ENCODE measurements at regions not wholly inside any gene's neighbourhood (a gene's known extent, or its start where the extent isn't known, plus 50 kb on each side); places are given as distances from the start of the nearest gene placed in this dataset.

DNA sequence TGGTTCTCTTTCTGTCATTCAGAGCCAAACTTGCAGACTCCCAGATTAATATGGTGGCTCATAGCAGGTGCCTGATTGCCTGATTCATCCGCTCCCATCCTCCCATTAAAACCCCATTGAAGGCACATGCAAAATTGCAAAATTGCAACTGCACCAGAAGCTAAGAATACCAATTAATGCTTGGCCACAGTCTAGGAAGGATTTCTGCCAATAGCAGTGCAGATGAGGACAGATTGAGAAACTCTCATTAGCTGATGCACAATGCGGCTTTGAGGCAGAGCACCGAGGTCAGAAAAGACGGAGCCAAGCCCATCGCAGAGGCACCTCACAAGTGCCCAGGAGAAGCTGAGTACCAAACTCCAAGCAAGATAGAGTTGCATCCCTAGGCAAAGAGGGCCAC is 172.8 kb downstream of the ARL4C start:
- TF ChIP-seq POLR2AphosphoS5 (IDR thresholded peaks at IDR 0.05; ENCODE audit: low read depth): no peak
- TF ChIP-seq, protein P1, sequence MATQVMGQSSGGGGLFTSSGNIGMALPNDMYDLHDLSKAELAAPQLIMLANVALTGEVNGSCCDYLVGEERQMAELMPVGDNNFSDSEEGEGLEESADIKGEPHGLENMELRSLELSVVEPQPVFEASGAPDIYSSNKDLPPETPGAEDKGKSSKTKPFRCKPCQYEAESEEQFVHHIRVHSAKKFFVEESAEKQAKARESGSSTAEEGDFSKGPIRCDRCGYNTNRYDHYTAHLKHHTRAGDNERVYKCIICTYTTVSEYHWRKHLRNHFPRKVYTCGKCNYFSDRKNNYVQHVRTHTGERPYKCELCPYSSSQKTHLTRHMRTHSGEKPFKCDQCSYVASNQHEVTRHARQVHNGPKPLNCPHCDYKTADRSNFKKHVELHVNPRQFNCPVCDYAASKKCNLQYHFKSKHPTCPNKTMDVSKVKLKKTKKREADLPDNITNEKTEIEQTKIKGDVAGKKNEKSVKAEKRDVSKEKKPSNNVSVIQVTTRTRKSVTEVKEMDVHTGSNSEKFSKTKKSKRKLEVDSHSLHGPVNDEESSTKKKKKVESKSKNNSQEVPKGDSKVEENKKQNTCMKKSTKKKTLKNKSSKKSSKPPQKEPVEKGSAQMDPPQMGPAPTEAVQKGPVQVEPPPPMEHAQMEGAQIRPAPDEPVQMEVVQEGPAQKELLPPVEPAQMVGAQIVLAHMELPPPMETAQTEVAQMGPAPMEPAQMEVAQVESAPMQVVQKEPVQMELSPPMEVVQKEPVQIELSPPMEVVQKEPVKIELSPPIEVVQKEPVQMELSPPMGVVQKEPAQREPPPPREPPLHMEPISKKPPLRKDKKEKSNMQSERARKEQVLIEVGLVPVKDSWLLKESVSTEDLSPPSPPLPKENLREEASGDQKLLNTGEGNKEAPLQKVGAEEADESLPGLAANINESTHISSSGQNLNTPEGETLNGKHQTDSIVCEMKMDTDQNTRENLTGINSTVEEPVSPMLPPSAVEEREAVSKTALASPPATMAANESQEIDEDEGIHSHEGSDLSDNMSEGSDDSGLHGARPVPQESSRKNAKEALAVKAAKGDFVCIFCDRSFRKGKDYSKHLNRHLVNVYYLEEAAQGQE (IDR thresholded peaks at IDR 0.05; ENCODE audit: insufficient replicate concordance, low read depth): no peak
- no peak for TF ChIP-seq CTCF (IDR thresholded peaks at IDR 0.05; ENCODE audit: insufficient read depth, low read length)
- no peak for TF ChIP-seq SPI1 (IDR thresholded peaks at IDR 0.05; ENCODE audit: borderline replicate concordance, low read depth)
- no peak for TF ChIP-seq GABPA (IDR thresholded peaks at IDR 0.05; ENCODE audit: low read depth)
- no peak overlapping the region for H3K27ac ChIP-seq (replicated peaks)
- H3K27me3 ChIP-seq (ENCODE audit: insufficient read depth, poor library complexity, severe bottlenecking): no peaks in the 10 kb centered on the region
- H3K4me3 ChIP-seq (replicated peaks; ENCODE audit: insufficient read depth, low read length): no peak overlapping the region
- DNase-seq (ENCODE audit: low read depth in 1 of 2, low spot score in 1 of 2): no peak

- no peak overlapping the region for H3K27ac ChIP-seq (replicated peaks)
- no peak for DNase-seq (ENCODE audit: low read depth in 1 of 2, low spot score in 1 of 2)
- TF ChIP-seq POLR2AphosphoS5 (IDR thresholded peaks at IDR 0.05; ENCODE audit: low read depth): no peak
- TF ChIP-seq, protein P1 (IDR thresholded peaks at IDR 0.05; ENCODE audit: insufficient replicate concordance, low read depth): no peak
- no peak for TF ChIP-seq GABPA (IDR thresholded peaks at IDR 0.05; ENCODE audit: low read depth)
- TF ChIP-seq CTCF (IDR thresholded peaks at IDR 0.05; ENCODE audit: insufficient read depth, low read length): no peak
- H3K4me3 ChIP-seq (replicated peaks; ENCODE audit: insufficient read depth, low read length): no peak overlapping the region
- H3K27me3 ChIP-seq (ENCODE audit: insufficient read depth, poor library complexity, severe bottlenecking): no peaks in the 10 kb centered on the region
These were observed 174.0 kb downstream of the ARL4C start for GRCh38 chr2:234322766-234323465.

DNA sequence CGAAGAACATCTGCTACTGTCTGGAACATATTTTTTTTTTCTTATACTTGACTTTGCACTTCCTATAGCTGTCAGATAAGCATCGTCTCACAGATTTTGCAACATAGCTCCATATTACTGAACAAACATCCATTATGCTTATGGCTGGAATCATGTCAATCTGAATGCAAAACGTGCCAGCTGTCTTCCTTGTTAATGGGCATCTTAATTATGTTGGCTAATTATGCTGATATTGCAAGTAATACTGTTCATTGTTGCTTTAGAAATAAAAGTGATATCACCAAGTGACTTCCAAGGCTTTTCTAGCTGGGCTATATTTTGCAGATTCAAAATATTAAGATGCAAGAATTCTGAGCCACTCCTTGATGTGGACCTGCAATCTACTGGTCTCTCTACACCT is 176.8 kb downstream of the ARL4C start:
- TF ChIP-seq SPI1 (IDR thresholded peaks at IDR 0.05; ENCODE audit: borderline replicate concordance, low read depth) (no peak), POLR2AphosphoS5 (IDR thresholded peaks at IDR 0.05; ENCODE audit: low read depth) (no peak), CTCF (IDR thresholded peaks at IDR 0.05; ENCODE audit: insufficient read depth, low read length) (no peak), GABPA (IDR thresholded peaks at IDR 0.05; ENCODE audit: low read depth) (no peak)
- TF ChIP-seq, protein P1 (IDR thresholded peaks at IDR 0.05; ENCODE audit: insufficient replicate concordance, low read depth): no peak
- H3K27me3 ChIP-seq (ENCODE audit: insufficient read depth, poor library complexity, severe bottlenecking): no peaks in the 10 kb centered on the region
- DNase-seq (ENCODE audit: low read depth in 1 of 2, low spot score in 1 of 2): no peak
- no peak overlapping the region for H3K4me3 ChIP-seq (replicated peaks; ENCODE audit: insufficient read depth, low read length)
- no peak overlapping the region for H3K27ac ChIP-seq (replicated peaks)
